NT2/D1 (cell line): ENCODE measurements at regions not wholly inside any gene's neighbourhood (a gene's known extent, or its start where the extent isn't known, plus 50 kb on each side); places are given as distances from the start of the nearest gene placed in this dataset.

Experiments
- SUZ12 ChIP-seq: IDR thresholded peaks from 2 replicates; pipeline ENCODE4 v1.6.1; 2011; ENCODE audit not compliant: insufficient read length, insufficient read depth; ENCODE audit errors: extremely low read depth
- YY1 ChIP-seq: IDR thresholded peaks from 2 replicates; pipeline ENCODE4 v1.6.1; 2011; ENCODE audit not compliant: insufficient read length, insufficient read depth

DNA sequence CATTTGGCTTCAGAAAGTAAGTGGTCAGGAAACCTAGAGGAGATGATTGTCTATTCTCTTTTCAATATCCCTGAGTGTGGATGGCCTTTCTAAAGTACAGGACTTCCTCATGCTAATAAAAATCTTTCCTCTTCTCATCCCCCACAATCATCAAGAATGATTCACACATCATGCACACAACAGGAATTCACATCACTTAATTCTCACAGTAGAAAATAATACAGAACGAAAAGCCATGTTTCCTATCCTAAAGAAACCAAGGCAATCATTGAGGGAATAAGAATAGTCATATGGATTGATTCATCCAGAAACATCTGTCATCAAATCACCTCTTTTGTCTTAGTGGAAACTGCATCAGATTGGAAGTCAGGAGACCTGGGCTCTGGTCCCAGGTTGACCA lies 203.1 kb upstream of the PIK3R1 start:
- TF ChIP-seq YY1 (no peak), SUZ12 (no peak)
